ENCODE measurements at regions not wholly inside any gene's neighbourhood (a gene's known extent, or its start where the extent isn't known, plus 50 kb on each side); places are given as distances from the start of the nearest gene placed in this dataset.

- no peak overlapping the region for H3K27ac ChIP-seq
- H3K4me3 ChIP-seq = no peak overlapping the region
- H3K4me2 ChIP-seq = no peak overlapping the region
- ATAC-seq = no peak
- H3K4me1 ChIP-seq = no peaks in the 10 kb centered on the region
- no peak for TF ChIP-seq MYC (IDR thresholded peaks at IDR 0.05; ENCODE audit: borderline replicate concordance, low read length)
- no peak for TF ChIP-seq KDM5A (IDR thresholded peaks at IDR 0.05)
- TF ChIP-seq SREBF2 (IDR thresholded peaks at IDR 0.05) = no peak
- TF ChIP-seq HOXB13 (CRISPR knock-in tag; IDR thresholded peaks at IDR 0.05; ENCODE audit: low read depth) = no peak
- no peak for TF ChIP-seq RARB (CRISPR knock-in tag; IDR thresholded peaks at IDR 0.05)
- TF ChIP-seq HMGXB4 (CRISPR knock-in tag; IDR thresholded peaks at IDR 0.05; ENCODE audit: borderline replicate concordance) = no peak
- TF ChIP-seq BCL3 (IDR thresholded peaks at IDR 0.05) = no peak
- no peak for TF ChIP-seq USF2 (IDR thresholded peaks at IDR 0.05)
- no peak for TF ChIP-seq RNF2 (IDR thresholded peaks at IDR 0.05; ENCODE audit: borderline replicate concordance, low read depth)
- ChIA-PET CTCF (no interaction called here), POLR2A (no interaction called here)
- FAIRE-seq = no peak
- DNase-seq (ENCODE audit: low read depth in 1 of 2, low spot score in 1 of 2) = no peak
- H3K9me3 ChIP-seq = no peaks in the 10 kb centered on the region
- 42% methylated on average over 4 of the region's 4 CpGs for WGBS (ENCODE audit: missing lambda C conversion rate)
These were observed 376.4 kb downstream of the HTR7 start for GRCh38 chr10:90481326-90481923.

- POLR2A ChIA-PET = no interaction called here
- Histone ChIP-seq H3K9me3 (no peaks in the 10 kb centered on the region), H3K4me2 (no peak overlapping the region), H3K4me3 (no peak overlapping the region), H3K27ac (no peak overlapping the region), H3K4me1 (no peaks in the 10 kb centered on the region)
- FAIRE-seq = no peak
- no peak for ATAC-seq
- 17% methylated on average over 3 of the region's 3 CpGs for WGBS (ENCODE audit: missing lambda C conversion rate)
- CTCF ChIA-PET = interaction anchor here (0.7 kb wide), 1 partner anchor 288 kb away, joined by 3 read pairs; no protein-coding TSS in a partner anchor
- TF ChIP-seq BHLHE40 (IDR thresholded peaks at IDR 0.05; ENCODE audit: low read depth, low read length) = no peak
- no peak for TF ChIP-seq FOXS1 (CRISPR knock-in tag; IDR thresholded peaks at IDR 0.05)
- TF ChIP-seq EHMT2 (IDR thresholded peaks at IDR 0.05; ENCODE audit: low read depth) = no peak
- TF ChIP-seq USF2 (IDR thresholded peaks at IDR 0.05) = no peak
- no peak for TF ChIP-seq ZFP36 (IDR thresholded peaks at IDR 0.05; ENCODE audit: borderline replicate concordance, partially characterized antibody)
- TF ChIP-seq MAFK (IDR thresholded peaks at IDR 0.05; ENCODE audit: partially characterized antibody) = no peak
- TF ChIP-seq CHD4 (IDR thresholded peaks at IDR 0.05; ENCODE audit: borderline replicate concordance) = no peak
- no peak for TF ChIP-seq HMGXB4 (CRISPR knock-in tag; IDR thresholded peaks at IDR 0.05; ENCODE audit: borderline replicate concordance)
- TF ChIP-seq ATOH8 (CRISPR knock-in tag; IDR thresholded peaks at IDR 0.05; ENCODE audit: low read depth) = no peak
- no peak for TF ChIP-seq NPAS2 (CRISPR knock-in tag; IDR thresholded peaks at IDR 0.05; ENCODE audit: borderline replicate concordance)
- no peak for TF ChIP-seq GATA3 (IDR thresholded peaks at IDR 0.05; ENCODE audit: borderline replicate concordance)
- no peak for TF ChIP-seq TP53 (CRISPR knock-in tag; IDR thresholded peaks at IDR 0.05)
- TF ChIP-seq CBX2 (IDR thresholded peaks at IDR 0.05; ENCODE audit: borderline replicate concordance, low read depth) = no peak
- TF ChIP-seq REST (IDR thresholded peaks at IDR 0.05) = no peak
- TF ChIP-seq EHF (CRISPR knock-in tag; IDR thresholded peaks at IDR 0.05) = no peak
- peak in 1 of 2 experiments; percentile 13 for DNase-seq (ENCODE audit: low read depth in 1 of 2, low spot score in 1 of 2)
These were observed 373.3 kb downstream of the HTR7 start for GRCh38 chr10:90484518-90484917.
